Vagina (tissue), 2 donors: ENCODE measurements at regions not wholly inside any gene's neighbourhood (a gene's known extent, or its start where the extent isn't known, plus 50 kb on each side); places are given as distances from the start of the nearest gene placed in this dataset.
A peak's percentile ranks its signal among the peaks of the same experiment; 100 is the strongest.
"Not testable (repeated sequence)": the region's sequence is repeated elsewhere in the genome, so short reads cannot be mapped to it uniquely, and the experiment has no call there.

Experiments
- DNase-seq, 2 donors: peaks; one replicate each; pipeline ENCODE4 v3.0.0-alpha.2; 2017; ENCODE audit errors: extremely low spot score in 2 of 2
- H3K27ac ChIP-seq: fragments of 200-600 bp; sonication (generic); one replicate; pipeline ENCODE4 v1.5.1; 2019
- H3K27me3 ChIP-seq: fragments of 200-600 bp; sonication (generic); one replicate; pipeline ENCODE4 v1.5.1; 2019
- H3K36me3 ChIP-seq, 2 donors: fragments of 200-600 bp; sonication (generic); one replicate each; pipeline ENCODE4 v1.5.1; 2017 to 2019
- H3K4me1 ChIP-seq: fragments of 200-600 bp; sonication (generic); one replicate; pipeline ENCODE4 v1.5.1; 2019
- H3K4me3 ChIP-seq, 2 donors: fragments of 200-600 bp; sonication (generic); 1 replicate in 1 of 2; 2 replicates in 1 of 2; pipeline ENCODE4 v1.5.1; 2016 to 2019
- H3K9me3 ChIP-seq: fragments of 200-600 bp; sonication (generic); one replicate; pipeline ENCODE4 v1.5.1; 2019
- POLR2A ChIP-seq, 2 donors: fragments of 450-650 bp; IDR thresholded peaks; one replicate each; pipeline ENCODE4 v1.6.1; 2017; ENCODE audit warnings: antibody characterized with exemption in 2 of 2, mild to moderate bottlenecking in 2 of 2, moderate library complexity in 2 of 2
- POLR2AphosphoS5 ChIP-seq, 2 donors: sonication (generic); formaldehyde crosslinking; IDR thresholded peaks; one replicate each; pipeline ENCODE4 v1.9.0; 2017; ENCODE audit warnings: antibody characterized with exemption in 2 of 2, mild to moderate bottlenecking in 2 of 2, low read depth in 1 of 2; ENCODE audit not compliant: insufficient read depth in 1 of 2
- intact Hi-C: fragments of 100-400 bp; cut with DNase I; formaldehyde crosslinking; loops from one replicate; pipeline ENCODE4 v1.15.1; 2023
- TF ChIP-seq, protein P1 (sequence below), 3 experiments: fragments of 450-650 bp in 2 of 3; fragments of 200-600 bp in 1 of 3; sonication (generic) in 1 of 3; IDR thresholded peaks; one replicate each; pipeline ENCODE4 v1.5.1; 2017 to 2019; ENCODE audit warnings: antibody characterized with exemption in 3 of 3, mild to moderate bottlenecking in 2 of 3, moderate library complexity in 2 of 3

DNA sequence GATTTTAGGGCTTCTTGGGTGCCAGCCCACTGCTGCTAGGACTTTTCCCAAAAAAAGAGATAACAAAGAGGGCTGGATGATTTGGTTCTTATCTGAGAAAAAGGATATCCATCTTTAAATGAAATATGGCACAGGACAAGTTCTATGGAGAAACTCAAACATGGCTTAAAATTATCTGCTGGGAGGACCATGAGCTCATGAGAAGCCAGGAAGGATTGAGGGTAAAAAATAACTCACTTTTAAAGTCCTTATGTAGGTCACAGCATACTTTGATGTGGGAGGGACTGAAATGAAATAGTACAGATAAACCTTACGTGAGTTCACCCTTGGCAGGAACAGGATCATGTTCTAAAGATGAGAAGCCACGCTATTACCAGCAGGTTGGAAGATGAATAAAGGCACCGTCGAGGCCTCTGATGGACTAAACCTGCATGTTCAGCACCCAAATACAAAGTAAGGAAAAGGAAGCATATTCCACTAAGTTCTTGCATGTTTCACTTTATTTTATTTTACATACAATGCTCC, 369.2 kb upstream of the KLF6 start:
- Histone ChIP-seq H3K9me3 (no peaks in the 10 kb centered on the region), H3K4me1 (no peaks in the 10 kb centered on the region), H3K36me3 (no peaks in the 10 kb centered on the region), H3K27me3 (no peaks in the 10 kb centered on the region), H3K4me3 (no peak overlapping the region), H3K27ac (no peak overlapping the region)
- DNase-seq = peak in 1 of 2 donors; percentile 10
- intact Hi-C loops = no loop called here
- TF ChIP-seq, protein P1, sequence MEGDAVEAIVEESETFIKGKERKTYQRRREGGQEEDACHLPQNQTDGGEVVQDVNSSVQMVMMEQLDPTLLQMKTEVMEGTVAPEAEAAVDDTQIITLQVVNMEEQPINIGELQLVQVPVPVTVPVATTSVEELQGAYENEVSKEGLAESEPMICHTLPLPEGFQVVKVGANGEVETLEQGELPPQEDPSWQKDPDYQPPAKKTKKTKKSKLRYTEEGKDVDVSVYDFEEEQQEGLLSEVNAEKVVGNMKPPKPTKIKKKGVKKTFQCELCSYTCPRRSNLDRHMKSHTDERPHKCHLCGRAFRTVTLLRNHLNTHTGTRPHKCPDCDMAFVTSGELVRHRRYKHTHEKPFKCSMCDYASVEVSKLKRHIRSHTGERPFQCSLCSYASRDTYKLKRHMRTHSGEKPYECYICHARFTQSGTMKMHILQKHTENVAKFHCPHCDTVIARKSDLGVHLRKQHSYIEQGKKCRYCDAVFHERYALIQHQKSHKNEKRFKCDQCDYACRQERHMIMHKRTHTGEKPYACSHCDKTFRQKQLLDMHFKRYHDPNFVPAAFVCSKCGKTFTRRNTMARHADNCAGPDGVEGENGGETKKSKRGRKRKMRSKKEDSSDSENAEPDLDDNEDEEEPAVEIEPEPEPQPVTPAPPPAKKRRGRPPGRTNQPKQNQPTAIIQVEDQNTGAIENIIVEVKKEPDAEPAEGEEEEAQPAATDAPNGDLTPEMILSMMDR (IDR thresholded peaks at IDR 0.05) = no peak
- TF ChIP-seq POLR2AphosphoS5 (IDR thresholded peaks at IDR 0.05; ENCODE audit: insufficient read depth in 1 of 2, low read depth in 1 of 2) = no peak
- TF ChIP-seq POLR2A (IDR thresholded peaks at IDR 0.05) = no peak

DNA sequence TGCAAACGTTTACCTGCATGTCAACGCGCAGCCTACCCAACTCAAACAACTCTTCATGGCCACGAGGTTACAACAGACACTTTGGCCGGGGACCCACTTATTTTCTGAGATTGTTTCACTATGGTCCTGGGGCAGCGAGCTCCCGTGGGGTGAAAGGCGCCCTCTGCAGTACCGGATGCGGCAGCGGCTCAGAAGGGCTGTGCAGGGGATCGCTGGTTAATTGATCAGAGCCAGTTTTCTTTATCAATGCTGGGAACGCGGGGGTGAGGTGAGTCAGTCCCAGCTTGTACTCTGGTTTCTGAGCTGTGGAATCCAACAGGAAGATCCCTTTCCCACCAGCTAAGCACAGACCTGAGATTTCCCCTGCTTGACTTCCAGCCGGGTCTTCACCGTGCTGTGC, 366.5 kb upstream of the KLF6 start:
- Histone ChIP-seq H3K9me3 (no peaks in the 10 kb centered on the region), H3K27ac (no peak overlapping the region), H3K4me3 (no peak overlapping the region), H3K4me1 (no peaks in the 10 kb centered on the region), H3K27me3 (no peaks in the 10 kb centered on the region), H3K36me3 (no peaks in the 10 kb centered on the region)
- intact Hi-C loops = no loop called here
- DNase-seq = peak in 1 of 2 donors; percentile 64
- TF ChIP-seq POLR2A (IDR thresholded peaks at IDR 0.05) = no peak
- no peak for TF ChIP-seq POLR2AphosphoS5 (IDR thresholded peaks at IDR 0.05; ENCODE audit: insufficient read depth in 1 of 2, low read depth in 1 of 2)
- TF ChIP-seq, protein P1 (IDR thresholded peaks at IDR 0.05) = no peak

DNA sequence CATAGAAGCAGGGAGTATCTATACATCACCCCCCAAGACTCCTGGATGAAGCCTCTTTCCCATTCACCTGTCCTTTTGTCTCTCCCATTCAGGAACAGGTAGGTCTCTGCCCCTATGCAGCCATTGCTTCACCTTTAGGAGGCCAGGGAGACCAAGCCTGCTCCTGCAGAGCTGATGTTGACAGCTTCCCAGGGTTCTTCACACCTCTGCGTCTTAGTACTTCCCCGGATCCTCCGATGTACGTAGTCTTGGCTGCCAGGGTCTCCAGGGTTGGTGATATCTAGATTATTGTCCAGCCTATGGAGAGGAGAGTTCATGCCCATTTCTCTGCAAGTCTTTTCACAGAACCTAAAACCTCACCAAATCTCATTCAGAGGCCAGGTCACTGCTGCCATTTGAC, 365.7 kb upstream of the KLF6 start:
- Histone ChIP-seq H3K27ac (no peak overlapping the region), H3K27me3 (no peaks in the 10 kb centered on the region), H3K36me3 (no peaks in the 10 kb centered on the region), H3K4me1 (no peaks in the 10 kb centered on the region), H3K9me3 (no peaks in the 10 kb centered on the region), H3K4me3 (no peak overlapping the region)
- intact Hi-C loops = no loop called here
- peak in 1 of 2 donors; percentile 76 for DNase-seq
- no peak for TF ChIP-seq POLR2A (IDR thresholded peaks at IDR 0.05)
- TF ChIP-seq, protein P1 (IDR thresholded peaks at IDR 0.05) = no peak
- TF ChIP-seq POLR2AphosphoS5 (IDR thresholded peaks at IDR 0.05; ENCODE audit: insufficient read depth in 1 of 2, low read depth in 1 of 2) = no peak

DNA sequence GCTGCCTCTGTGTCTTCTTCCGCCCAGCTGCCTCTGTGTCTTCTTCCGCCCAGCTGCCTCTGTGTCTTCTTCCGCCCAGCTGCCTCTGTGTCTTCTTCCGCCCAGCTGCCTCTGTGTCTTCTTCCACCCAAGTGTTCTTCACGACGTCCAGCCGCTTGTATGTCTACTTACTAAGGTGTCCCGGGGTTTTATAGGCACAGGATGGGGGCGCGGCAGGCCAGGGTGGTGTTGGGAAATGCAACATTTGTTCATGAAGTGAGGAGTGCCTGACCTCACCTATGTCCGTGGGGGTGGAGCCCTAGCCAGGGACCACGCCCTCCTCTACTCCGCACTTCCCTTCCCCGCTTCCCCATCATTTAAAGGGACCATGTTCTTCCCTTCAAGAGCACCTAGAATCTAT, 364.5 kb upstream of the KLF6 start:
- H3K9me3 ChIP-seq, H3K36me3 ChIP-seq, H3K27ac ChIP-seq, H3K4me1 ChIP-seq, intact Hi-C loops, H3K27me3 ChIP-seq, H3K4me3 ChIP-seq: not testable (repeated sequence)
- DNase-seq = peak in 1 of 2 donors; percentile 29

DNA sequence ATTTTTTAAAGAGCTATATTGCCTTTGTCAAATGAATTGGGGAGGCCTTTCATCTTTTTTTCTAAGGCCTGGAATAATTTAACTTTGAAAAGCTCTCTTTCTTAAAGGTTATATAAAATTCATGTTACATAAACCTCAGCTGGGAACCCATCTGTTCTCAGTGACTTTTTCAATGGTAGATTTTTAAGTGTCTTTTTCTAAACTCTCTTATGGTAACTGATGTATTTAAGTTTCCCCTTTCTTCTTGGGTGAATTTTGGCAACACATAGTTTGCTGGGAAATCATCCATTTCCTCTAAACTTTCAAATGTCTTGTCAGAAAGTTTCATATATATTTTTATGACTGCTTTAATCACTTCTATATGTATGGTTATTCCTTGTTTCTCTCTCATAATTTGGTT, 362.2 kb upstream of the KLF6 start:
- intact Hi-C loops = no loop called here
- Histone ChIP-seq H3K27ac (no peak overlapping the region), H3K36me3 (no peaks in the 10 kb centered on the region), H3K4me3 (no peak overlapping the region), H3K9me3 (no peaks in the 10 kb centered on the region), H3K27me3 (no peaks in the 10 kb centered on the region), H3K4me1 (no peaks in the 10 kb centered on the region)
- TF ChIP-seq POLR2AphosphoS5 (IDR thresholded peaks at IDR 0.05; ENCODE audit: insufficient read depth in 1 of 2, low read depth in 1 of 2) = no peak
- TF ChIP-seq POLR2A (IDR thresholded peaks at IDR 0.05) = no peak
- TF ChIP-seq, protein P1 (IDR thresholded peaks at IDR 0.05) = no peak
- DNase-seq = no peak
